Occipital lobe (tissue), 1 donor: ENCODE measurements at regions not wholly inside any gene's neighbourhood (a gene's known extent, or its start where the extent isn't known, plus 50 kb on each side); places are given as distances from the start of the nearest gene placed in this dataset.

ENCODE experiments used
- DNase-seq: peaks from one replicate; lab custom pipeline; 2025; lab: John Stamatoyannopoulos, UW

GRCh38 chr3:168847291-168847883 lies 751.7 kb upstream of the GOLIM4 start:
- DNase-seq = no peak

DNA sequence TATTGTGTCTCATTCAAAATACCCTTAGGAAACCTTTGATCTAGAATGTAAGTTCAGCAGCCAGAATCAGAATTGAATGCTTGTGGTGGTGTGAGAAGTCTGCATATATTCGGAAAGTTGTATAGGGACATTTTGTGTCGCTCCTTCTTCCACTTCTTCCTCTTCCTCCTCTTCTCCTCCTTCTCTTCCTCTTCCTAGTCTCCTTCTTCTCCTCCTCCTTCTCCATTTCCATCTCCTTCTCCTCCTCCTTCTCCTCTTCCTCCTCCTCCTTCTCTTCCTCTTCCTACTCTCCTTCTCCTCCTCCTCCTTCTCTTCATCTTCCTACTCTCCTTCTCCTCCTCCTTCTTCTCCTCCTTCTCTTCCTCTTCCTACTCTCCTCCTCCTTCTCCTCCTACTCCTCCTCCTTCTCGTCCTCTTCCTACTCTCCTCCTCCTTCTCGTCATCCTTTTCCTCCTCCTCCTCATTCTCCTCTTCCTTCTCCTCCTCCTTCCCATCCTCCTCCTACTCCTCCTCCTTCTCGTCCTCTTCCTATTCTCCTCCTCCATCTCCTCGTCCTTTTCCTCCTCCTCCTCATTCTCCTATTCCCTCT lies 749.3 kb upstream of the GOLIM4 start:
- no peak for DNase-seq

GRCh38 chr3:168844472-168844871 lies 748.7 kb upstream of the GOLIM4 start:
- DNase-seq = no peak

GRCh38 chr3:168843481-168843880 lies 747.8 kb upstream of the GOLIM4 start:
- DNase-seq = no peak

DNA sequence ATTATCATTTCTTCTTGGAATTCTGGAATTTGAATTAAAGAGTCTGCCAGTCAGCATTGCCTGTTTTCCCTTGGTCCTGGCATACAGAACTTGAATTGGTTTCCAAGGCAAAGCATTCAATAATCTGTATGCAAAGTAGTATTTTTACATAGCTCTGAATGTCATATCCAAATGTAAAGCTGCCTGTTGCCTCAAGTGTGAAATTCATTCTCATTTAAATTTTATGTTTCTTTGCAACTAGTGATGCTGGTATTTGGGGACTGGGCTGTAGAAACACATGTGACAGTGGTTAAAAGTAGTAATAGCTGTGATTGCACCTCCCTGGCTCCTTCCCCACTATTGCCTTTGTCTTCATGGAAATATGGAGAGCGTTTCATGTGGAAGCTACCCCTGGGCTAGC lies 743.9 kb upstream of the GOLIM4 start:
- DNase-seq = no peak

- DNase-seq = no peak
Observed at GRCh38 chr3:168834558-168834957, 738.8 kb upstream of the GOLIM4 start.

DNA sequence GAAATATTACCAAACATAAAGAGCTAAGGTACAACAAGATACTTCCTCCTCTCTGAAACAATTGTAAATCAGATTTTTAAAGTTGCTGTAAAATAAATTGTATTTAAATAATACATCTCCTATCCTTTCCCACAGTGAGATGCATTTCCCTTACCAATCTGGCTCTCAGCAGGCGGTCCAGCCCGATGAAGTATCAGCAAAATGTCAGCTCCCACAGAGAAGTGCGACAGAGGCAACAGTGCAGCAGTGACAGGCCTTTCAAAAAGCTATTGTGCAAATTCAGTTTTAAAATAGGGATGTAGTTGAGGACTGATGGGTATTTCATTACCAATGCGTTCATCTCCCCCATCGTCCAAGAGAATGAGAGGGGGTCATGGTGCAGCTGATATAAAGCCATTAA lies 733.2 kb upstream of the GOLIM4 start:
- no peak for DNase-seq

- DNase-seq = no peak
Observed at GRCh38 chr3:168828536-168828935, 732.8 kb upstream of the GOLIM4 start.

GRCh38 chr3:168828014-168828413 lies 732.3 kb upstream of the GOLIM4 start:
- DNase-seq = no peak

GRCh38 chr3:168824107-168824506 lies 728.4 kb upstream of the GOLIM4 start:
- no peak for DNase-seq

GRCh38 chr3:168823466-168823865 lies 727.7 kb upstream of the GOLIM4 start:
- no peak for DNase-seq

DNA sequence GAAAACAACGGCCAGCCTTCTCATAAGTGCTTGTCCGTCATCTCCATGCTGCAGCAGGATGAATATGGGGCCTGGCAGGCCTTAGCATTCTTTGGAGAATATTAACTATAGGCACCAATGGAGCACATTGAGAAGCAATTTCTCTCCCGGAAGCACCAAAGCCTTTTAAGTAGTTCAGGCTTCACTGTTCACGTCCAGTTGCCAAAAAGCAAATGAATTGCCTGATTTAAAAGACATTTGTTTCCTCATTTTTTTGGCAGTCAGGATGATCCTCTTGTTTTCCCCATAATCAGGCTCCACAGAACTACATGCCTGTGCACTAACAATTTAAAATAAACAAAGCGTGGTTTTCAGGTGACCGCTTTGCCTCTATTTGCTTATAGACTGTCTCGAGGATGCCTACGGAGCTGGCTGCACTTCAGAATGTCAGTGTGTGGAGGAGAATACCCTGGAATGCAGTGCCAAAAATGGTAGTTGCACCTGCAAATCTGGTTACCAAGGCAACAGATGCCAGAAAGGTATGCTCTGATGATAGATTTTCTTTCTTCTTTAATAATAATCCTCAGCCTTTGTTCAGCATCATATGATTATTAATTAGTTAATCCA lies 725.2 kb upstream of the GOLIM4 start:
- DNase-seq = no peak

DNA sequence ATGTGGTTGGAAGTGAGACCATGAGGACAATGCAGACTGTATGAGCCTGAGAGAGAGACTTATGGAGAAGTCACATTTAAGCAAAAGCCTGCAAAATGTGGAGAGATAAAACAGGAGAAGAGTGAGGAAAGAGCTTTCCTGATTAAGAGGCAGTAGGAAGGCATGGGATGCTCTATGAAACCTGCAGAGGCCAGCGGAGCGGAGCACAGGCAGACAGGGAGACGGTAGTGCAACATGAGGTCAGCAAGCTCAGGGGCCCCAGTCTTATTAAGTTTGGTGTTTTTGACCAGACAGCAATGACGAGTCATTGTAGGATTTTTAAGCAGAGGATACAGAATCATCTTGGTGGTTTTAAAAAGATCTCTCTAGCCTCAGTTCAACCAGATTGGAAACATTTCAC lies 721.5 kb upstream of the GOLIM4 start:
- DNase-seq = no peak

- DNase-seq = no peak
Observed at GRCh38 chr3:168815946-168816345, 720.2 kb upstream of the GOLIM4 start.

DNA sequence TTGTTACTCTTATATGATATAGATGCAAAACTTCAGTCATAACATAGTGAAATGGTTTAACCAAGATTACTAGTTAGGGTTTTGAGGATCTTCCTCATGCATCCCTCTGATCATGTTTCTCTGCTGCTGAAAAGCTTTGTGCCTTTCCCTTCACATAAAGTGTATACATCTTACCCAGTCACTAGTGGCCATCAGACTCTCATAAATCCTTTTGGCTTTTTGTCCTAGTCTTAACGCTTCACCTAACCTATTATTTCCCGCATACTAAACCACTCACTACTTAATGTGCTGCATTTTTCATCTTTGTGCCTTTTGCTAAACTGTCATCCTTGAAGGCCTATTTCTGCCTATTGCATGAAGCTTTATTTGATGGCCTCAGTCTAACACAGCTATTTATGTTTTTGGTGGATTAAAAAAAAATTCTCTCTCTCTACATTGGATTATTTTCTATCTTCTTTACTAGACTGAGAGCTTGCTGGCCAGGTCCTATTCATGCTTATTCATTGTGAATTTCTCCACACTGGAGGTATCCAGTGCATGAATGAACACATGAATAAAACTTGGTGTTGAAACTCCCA lies 717.6 kb upstream of the GOLIM4 start:
- DNase-seq = no peak

GRCh38 chr3:168812234-168812633 lies 716.5 kb upstream of the GOLIM4 start:
- no peak for DNase-seq

- DNase-seq = no peak
Observed at GRCh38 chr3:168808596-168808995, 712.9 kb upstream of the GOLIM4 start.

GRCh38 chr3:168807448-168807847 lies 711.7 kb upstream of the GOLIM4 start:
- no peak for DNase-seq

GRCh38 chr3:168806871-168807270 lies 711.1 kb upstream of the GOLIM4 start:
- DNase-seq = no peak

GRCh38 chr3:168803536-168803935 lies 707.8 kb upstream of the GOLIM4 start:
- no peak for DNase-seq

GRCh38 chr3:168802766-168803165 lies 707.0 kb upstream of the GOLIM4 start:
- no peak for DNase-seq

DNA sequence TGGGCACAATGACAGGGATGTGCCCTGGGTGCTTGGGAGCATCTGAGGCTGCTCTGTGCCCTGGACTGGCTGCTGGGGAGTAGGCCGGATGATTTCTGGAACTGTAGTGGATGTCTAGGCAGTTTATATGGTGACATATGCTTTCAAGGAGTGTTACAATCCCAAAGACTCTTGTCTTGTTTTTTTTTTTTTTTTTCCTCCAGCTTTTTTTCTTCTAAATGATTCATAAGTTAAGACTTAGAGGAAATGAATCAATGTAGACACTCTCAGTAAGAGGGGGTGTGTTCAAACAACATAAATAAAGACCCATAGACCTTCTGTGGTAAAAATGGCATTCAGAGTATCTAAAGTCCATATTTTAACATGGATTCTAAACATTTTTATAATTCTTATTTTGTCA lies 706.1 kb upstream of the GOLIM4 start:
- no peak for DNase-seq

- DNase-seq = no peak
Observed at GRCh38 chr3:168796339-168796738, 700.6 kb upstream of the GOLIM4 start.
